ENCODE measurements at regions not wholly inside any gene's neighbourhood (a gene's known extent, or its start where the extent isn't known, plus 50 kb on each side); places are given as distances from the start of the nearest gene placed in this dataset.

DNA sequence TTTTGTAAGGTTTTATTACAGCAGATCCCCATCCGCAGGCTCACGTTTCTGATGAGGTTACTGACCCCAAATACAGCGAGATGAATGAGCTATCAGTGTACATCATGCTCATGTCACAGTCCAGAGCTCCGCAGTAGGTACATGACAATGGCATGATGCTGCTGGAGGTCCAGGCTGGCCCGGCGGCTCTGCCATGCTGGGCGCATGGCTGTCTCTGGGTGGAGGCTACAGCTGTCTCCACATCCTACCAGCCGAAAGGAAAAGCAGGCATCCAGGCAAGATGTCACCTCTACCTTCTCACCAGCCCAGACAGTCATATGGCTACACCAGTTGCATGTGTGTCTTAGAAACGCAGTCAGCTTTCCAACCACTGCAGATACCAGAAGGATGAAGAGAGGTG, 90.9 kb upstream of the RNF32 start:
- H3K4me3 ChIP-seq (ENCODE audit: insufficient read depth, low read length), result no peak overlapping the region
- no peaks in the 10 kb centered on the region for H3K36me3 ChIP-seq (ENCODE audit: insufficient read depth, low read length)
- H3K27me3 ChIP-seq (ENCODE audit: insufficient read depth, low read length), result no peaks in the 10 kb centered on the region
- TF ChIP-seq CTCF (IDR thresholded peaks at IDR 0.05; ENCODE audit: extremely low read depth, low read depth, low read length), result no peak
- H3K9me3 ChIP-seq (ENCODE audit: low read depth, low read length), result no peaks in the 10 kb centered on the region
- H3K4me2 ChIP-seq (ENCODE audit: insufficient read depth, low read length), result no peak overlapping the region
- no peak for DNase-seq (ENCODE audit: insufficient read length, low spot score, missing footprints)
- no peaks in the 10 kb centered on the region for H3K4me1 ChIP-seq (ENCODE audit: insufficient read depth, low read length)
- H3K79me2 ChIP-seq (ENCODE audit: insufficient read depth, low read length), result no peaks in the 10 kb centered on the region
- H3K27ac ChIP-seq (ENCODE audit: low read depth, low read length), result no peak overlapping the region
- H4K20me1 ChIP-seq (ENCODE audit: insufficient read depth, low read length), result no peaks in the 10 kb centered on the region
- H2AFZ ChIP-seq (ENCODE audit: low read length), result no peak overlapping the region

DNA sequence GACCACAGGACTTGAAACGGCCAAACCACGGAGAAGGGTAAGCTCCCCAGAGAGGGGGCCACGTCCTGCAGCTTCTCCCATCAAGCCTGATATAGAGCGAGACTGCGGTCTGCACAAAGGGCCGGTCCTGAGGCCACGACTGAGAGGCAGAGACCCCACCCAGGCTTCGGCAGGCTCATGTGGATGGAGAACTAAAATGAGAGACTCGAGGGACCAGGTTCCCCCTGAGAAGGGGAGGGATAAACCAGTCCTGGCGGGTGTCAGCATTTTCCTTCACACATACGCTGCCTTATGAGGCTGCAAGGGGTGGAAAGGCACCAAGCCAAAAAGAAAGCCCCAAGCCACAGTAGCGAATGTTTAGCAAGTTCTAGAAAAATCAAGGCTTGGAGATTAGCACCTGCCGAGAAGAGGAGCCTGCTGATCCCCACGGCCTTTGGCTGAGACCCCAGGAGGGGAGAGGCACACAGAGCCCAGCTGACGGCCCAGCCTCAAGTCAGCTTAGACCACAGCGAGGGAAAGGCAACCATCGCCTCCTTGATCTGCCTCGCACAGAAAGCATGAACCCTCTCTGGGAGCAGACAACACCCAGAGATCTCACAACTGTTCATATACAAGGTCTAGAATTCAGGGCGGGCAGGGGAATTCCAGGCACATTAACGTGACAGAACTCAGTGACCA, 92.6 kb upstream of the RNF32 start:
- Histone ChIP-seq H3K4me1 (ENCODE audit: insufficient read depth, low read length) (no peaks in the 10 kb centered on the region), H3K79me2 (ENCODE audit: insufficient read depth, low read length) (no peaks in the 10 kb centered on the region), H3K36me3 (ENCODE audit: insufficient read depth, low read length) (no peaks in the 10 kb centered on the region), H4K20me1 (ENCODE audit: insufficient read depth, low read length) (no peaks in the 10 kb centered on the region), H3K27me3 (ENCODE audit: insufficient read depth, low read length) (no peaks in the 10 kb centered on the region), H3K4me2 (ENCODE audit: insufficient read depth, low read length) (no peak overlapping the region), H3K9me3 (ENCODE audit: low read depth, low read length) (no peaks in the 10 kb centered on the region), H3K4me3 (ENCODE audit: insufficient read depth, low read length) (no peak overlapping the region), H3K27ac (ENCODE audit: low read depth, low read length) (no peak overlapping the region), H2AFZ (ENCODE audit: low read length) (no peak overlapping the region)
- TF ChIP-seq CTCF (IDR thresholded peaks at IDR 0.05; ENCODE audit: extremely low read depth, low read depth, low read length), result no peak
- DNase-seq (ENCODE audit: insufficient read length, low spot score, missing footprints), result no peak

DNA sequence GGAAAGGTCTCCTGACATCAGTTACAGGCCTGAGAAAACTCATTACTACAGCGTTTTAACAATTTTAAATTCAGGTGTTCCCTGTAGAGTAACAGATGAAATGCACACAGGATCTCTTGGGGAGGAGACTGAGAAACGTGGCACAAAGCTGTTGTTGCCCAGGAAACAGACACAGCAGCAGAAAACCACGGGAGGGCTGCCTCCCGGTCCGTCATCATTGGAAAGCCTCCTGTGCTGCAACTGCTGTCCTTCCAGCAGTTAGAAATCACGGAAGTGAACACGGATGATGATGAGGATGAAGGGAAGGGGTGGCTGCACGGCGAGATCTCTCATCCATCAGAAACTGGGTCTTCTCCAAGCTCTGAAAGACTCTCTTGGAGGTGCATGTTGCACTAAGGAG, 94.6 kb upstream of the RNF32 start:
- no peaks in the 10 kb centered on the region for H3K27me3 ChIP-seq (ENCODE audit: insufficient read depth, low read length)
- H2AFZ ChIP-seq (ENCODE audit: low read length), result no peak overlapping the region
- TF ChIP-seq CTCF (IDR thresholded peaks at IDR 0.05; ENCODE audit: extremely low read depth, low read depth, low read length), result no peak
- no peak overlapping the region for H3K27ac ChIP-seq (ENCODE audit: low read depth, low read length)
- H3K9me3 ChIP-seq (ENCODE audit: low read depth, low read length), result no peaks in the 10 kb centered on the region
- H3K79me2 ChIP-seq (ENCODE audit: insufficient read depth, low read length), result no peaks in the 10 kb centered on the region
- H3K36me3 ChIP-seq (ENCODE audit: insufficient read depth, low read length), result no peaks in the 10 kb centered on the region
- no peak for DNase-seq (ENCODE audit: insufficient read length, low spot score, missing footprints)
- no peak overlapping the region for H3K4me3 ChIP-seq (ENCODE audit: insufficient read depth, low read length)
- no peaks in the 10 kb centered on the region for H3K4me1 ChIP-seq (ENCODE audit: insufficient read depth, low read length)
- no peak overlapping the region for H3K4me2 ChIP-seq (ENCODE audit: insufficient read depth, low read length)
- no peaks in the 10 kb centered on the region for H4K20me1 ChIP-seq (ENCODE audit: insufficient read depth, low read length)

DNA sequence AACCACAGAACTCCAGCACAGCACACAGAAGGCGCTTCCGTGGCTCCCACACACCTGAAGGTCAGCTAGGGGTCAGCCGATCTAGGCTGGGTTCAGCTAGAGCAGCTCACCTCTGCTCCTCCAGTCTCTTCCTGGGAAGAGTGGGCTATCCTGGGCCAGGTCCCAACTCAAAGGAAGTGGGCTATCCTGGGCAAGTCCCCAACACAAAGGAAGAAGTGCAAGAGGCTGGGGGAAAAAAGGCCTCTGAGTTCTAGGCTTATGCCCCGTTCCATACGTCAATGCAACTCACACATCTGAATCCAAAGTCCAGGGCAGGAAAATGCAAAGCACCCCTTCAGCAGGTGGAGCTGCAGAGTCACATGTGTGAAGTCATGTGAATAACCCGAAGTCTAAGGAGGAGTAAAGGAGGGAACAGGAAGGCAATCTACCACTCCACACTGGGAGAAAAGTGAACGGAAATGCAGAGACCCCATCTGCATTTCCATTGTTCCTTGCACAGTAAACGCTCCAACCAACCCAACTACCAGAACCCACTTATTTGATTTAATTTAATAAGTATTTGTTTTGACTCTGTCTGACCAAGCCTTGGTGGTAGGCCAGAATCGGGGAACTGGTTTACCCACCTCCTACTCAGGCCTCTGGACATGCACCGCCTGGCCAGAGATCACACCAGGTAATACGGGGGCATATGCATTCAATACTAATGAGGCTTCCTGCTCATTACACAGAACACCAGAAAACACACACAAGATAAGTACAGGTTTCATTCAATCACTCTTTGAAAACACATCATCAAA, 95.5 kb upstream of the RNF32 start:
- no peak overlapping the region for H3K4me2 ChIP-seq (ENCODE audit: insufficient read depth, low read length)
- H3K27ac ChIP-seq (ENCODE audit: low read depth, low read length), result no peak overlapping the region
- no peak for DNase-seq (ENCODE audit: insufficient read length, low spot score, missing footprints)
- no peaks in the 10 kb centered on the region for H4K20me1 ChIP-seq (ENCODE audit: insufficient read depth, low read length)
- H3K4me1 ChIP-seq (ENCODE audit: insufficient read depth, low read length), result no peaks in the 10 kb centered on the region
- H3K27me3 ChIP-seq (ENCODE audit: insufficient read depth, low read length), result no peaks in the 10 kb centered on the region
- H2AFZ ChIP-seq (ENCODE audit: low read length), result no peak overlapping the region
- TF ChIP-seq CTCF (IDR thresholded peaks at IDR 0.05; ENCODE audit: extremely low read depth, low read depth, low read length), result no peak
- no peaks in the 10 kb centered on the region for H3K36me3 ChIP-seq (ENCODE audit: insufficient read depth, low read length)
- H3K9me3 ChIP-seq (ENCODE audit: low read depth, low read length), result no peaks in the 10 kb centered on the region
- H3K4me3 ChIP-seq (ENCODE audit: insufficient read depth, low read length), result no peak overlapping the region
- no peaks in the 10 kb centered on the region for H3K79me2 ChIP-seq (ENCODE audit: insufficient read depth, low read length)

All from osteoblast (primary cell).